ENCODE measurements at regions not wholly inside any gene's neighbourhood (a gene's known extent, or its start where the extent isn't known, plus 50 kb on each side); places are given as distances from the start of the nearest gene placed in this dataset.

GRCh38 chr1:217253351-217253750 lies 377.5 kb downstream of the GPATCH2 start:
- dilution Hi-C loops (cut with HindIII; ENCODE audit: low sequenced_read_pairs, unreplicated experiment): no loop called here

More at GRCh38 chr1:217253351-217253750, 377.5 kb downstream of the GPATCH2 start:
- TF ChIP-seq BHLHE40 (IDR thresholded peaks at IDR 0.05; ENCODE audit: low read depth, low read length) (no peak), RFX5 (IDR thresholded peaks at IDR 0.05; ENCODE audit: low read depth, low read length) (no peak), MXI1 (IDR thresholded peaks at IDR 0.05; ENCODE audit: borderline replicate concordance, low read depth, low read length) (no peak), MAZ (IDR thresholded peaks at IDR 0.05; ENCODE audit: borderline replicate concordance, low read depth, low read length) (no peak), CEBPB (IDR thresholded peaks at IDR 0.05; ENCODE audit: low read depth, low read length) (no peak), CTCF (conservative IDR thresholded peaks at IDR 0.05; ENCODE audit: low read depth, low read length) (no peak), SMC3 (IDR thresholded peaks at IDR 0.05; ENCODE audit: low read depth, low read length) (no peak)
- no peak overlapping the region for H2AK5ac ChIP-seq (ENCODE audit: low read depth, low read length)
- in situ Hi-C loops (cut with MboI; ENCODE audit: low sequenced_read_pairs) (no loop called here), intact Hi-C loops (cut with micrococcal nuclease) (no loop called here)
- no peak overlapping the region for H3K18ac ChIP-seq (ENCODE audit: low read depth, low read length)
- H2BK15ac ChIP-seq (ENCODE audit: low read depth, low read length): no peak overlapping the region
- no peak overlapping the region for H2AFZ ChIP-seq (replicated peaks; ENCODE audit: low read length, poor library complexity)
- no peak overlapping the region for H4K5ac ChIP-seq (ENCODE audit: low read depth, low read length)
- H3K79me1 ChIP-seq (ENCODE audit: low read depth in 1 of 2, low read length in 2 of 2): no peaks in the 10 kb centered on the region
- no peak for ATAC-seq (ENCODE audit: low read depth)
- WGBS, 2 experiments (ENCODE audit: extremely low coverage in 2 of 2, insufficient read length in 1 of 2): no CpG with 5 or more reads among the region's 2 CpGs
- H3K4me3 ChIP-seq (ENCODE audit: insufficient read depth, low read depth, low read length): no peak overlapping the region
- no peaks in the 10 kb centered on the region for H4K20me1 ChIP-seq (ENCODE audit: insufficient read depth, low read length)
- no peaks in the 10 kb centered on the region for H3K4me1 ChIP-seq (ENCODE audit: control insufficient read depth, insufficient read depth, low read length)
- POLR2A ChIA-PET (ENCODE audit: unreplicated experiment): no interaction called here
- H3K56ac ChIP-seq (ENCODE audit: extremely low read depth, insufficient read depth, low read length): no peak overlapping the region
- no peak overlapping the region for H3K9ac ChIP-seq (ENCODE audit: low read depth, low read length)
- H3K27me3 ChIP-seq (ENCODE audit: control insufficient read depth, insufficient read depth, low read length): no peaks in the 10 kb centered on the region
- CTCF ChIA-PET: no interaction called here
- no peak overlapping the region for H3K23ac ChIP-seq (ENCODE audit: low read depth, low read length)
- no peak overlapping the region for H3K27ac ChIP-seq (ENCODE audit: insufficient read depth, low read length)
- no peak overlapping the region for H3K4ac ChIP-seq (ENCODE audit: low read depth, low read length)
- DNase-seq: no peak
- H4K8ac ChIP-seq (ENCODE audit: low read depth in 2 of 2, low read length in 2 of 2): no peak overlapping the region
- no peak overlapping the region for H2BK5ac ChIP-seq (ENCODE audit: low read depth, low read length, poor library complexity, severe bottlenecking)
- no peaks in the 10 kb centered on the region for H3K9me3 ChIP-seq (ENCODE audit: control insufficient read depth, insufficient read depth, low read length)
- no peaks in the 10 kb centered on the region for H3K36me3 ChIP-seq (ENCODE audit: control insufficient read depth, insufficient read depth, low read length)
- H2BK120ac ChIP-seq (ENCODE audit: low read depth, low read length): no peak overlapping the region
- no peak overlapping the region for H3K4me2 ChIP-seq (ENCODE audit: low read depth, low read length)
- no peak overlapping the region for H2AK9ac ChIP-seq (replicated peaks; ENCODE audit: low read depth, low read length, poor library complexity)
- no peak overlapping the region for H3K14ac ChIP-seq (replicated peaks; ENCODE audit: low read depth, low read length)
- no peaks in the 10 kb centered on the region for H3K9me1 ChIP-seq (ENCODE audit: insufficient read depth, low read length)
- no peak overlapping the region for H4K91ac ChIP-seq (ENCODE audit: insufficient read depth, low read depth, low read length)
- no TSS peak for BruUV-seq (replicated peaks)
- no peak overlapping the region for H2BK20ac ChIP-seq (ENCODE audit: low read depth, low read length)

Data from IMR-90 (cell line).